HG02623 (cell line): ENCODE measurements at regions not wholly inside any gene's neighbourhood (a gene's known extent, or its start where the extent isn't known, plus 50 kb on each side); places are given as distances from the start of the nearest gene placed in this dataset.
A peak's percentile ranks its signal among the peaks of the same experiment; 100 is the strongest.
"Not testable (repeated sequence)": the region's sequence is repeated elsewhere in the genome, so short reads cannot be mapped to it uniquely, and the experiment has no call there.

ENCODE experiments used
- ATAC-seq: cut with Tn5 transposase; IDR thresholded peaks from one replicate; pipeline ENCODE4 v1.9.1; 2021; ENCODE audit warnings: moderate library complexity; ENCODE audit not compliant: unreplicated experiment

- no peak for ATAC-seq
Measured at GRCh38 chr7:153567426-153567825, 484.8 kb upstream of the DPP6 start.

GRCh38 chr7:153569520-153569919, 482.7 kb upstream of the DPP6 start:
- ATAC-seq: not testable (repeated sequence)

- ATAC-seq: no peak
Measured at GRCh38 chr7:153576096-153576495, 476.1 kb upstream of the DPP6 start.

GRCh38 chr7:153581419-153581818, 470.8 kb upstream of the DPP6 start:
- no peak for ATAC-seq

GRCh38 chr7:153584132-153584531, 468.1 kb upstream of the DPP6 start:
- no peak for ATAC-seq

GRCh38 chr7:153588586-153588985, 463.6 kb upstream of the DPP6 start:
- ATAC-seq: no peak

- no peak for ATAC-seq
Measured at GRCh38 chr7:153590136-153590535, 462.1 kb upstream of the DPP6 start.

GRCh38 chr7:153590571-153590970, 461.6 kb upstream of the DPP6 start:
- ATAC-seq: no peak

GRCh38 chr7:153607354-153607753, 444.8 kb upstream of the DPP6 start:
- no peak for ATAC-seq

GRCh38 chr7:153616711-153617325, 435.4 kb upstream of the DPP6 start:
- no peak for ATAC-seq

GRCh38 chr7:153627323-153627722, 424.9 kb upstream of the DPP6 start:
- no peak for ATAC-seq

GRCh38 chr7:153628406-153628805, 423.8 kb upstream of the DPP6 start:
- no peak for ATAC-seq

- no peak for ATAC-seq
Measured at GRCh38 chr7:153628825-153629224, 423.4 kb upstream of the DPP6 start.

- ATAC-seq: no peak
Measured at GRCh38 chr7:153638821-153639435, 413.3 kb upstream of the DPP6 start.

- peak; percentile 77 for ATAC-seq
Measured at GRCh38 chr7:153640586-153640985, 411.6 kb upstream of the DPP6 start.

GRCh38 chr7:153641199-153641598, 411.0 kb upstream of the DPP6 start:
- no peak for ATAC-seq

- no peak for ATAC-seq
Measured at GRCh38 chr7:153642989-153643388, 409.2 kb upstream of the DPP6 start.

- no peak for ATAC-seq
Measured at GRCh38 chr7:153657182-153657800, 394.9 kb upstream of the DPP6 start.

GRCh38 chr7:153675131-153675530, 377.1 kb upstream of the DPP6 start:
- ATAC-seq: no peak

- ATAC-seq: no peak
Measured at GRCh38 chr7:153682628-153683027, 369.6 kb upstream of the DPP6 start.

- no peak for ATAC-seq
Measured at GRCh38 chr7:153696242-153696641, 356.0 kb upstream of the DPP6 start.

- ATAC-seq: no peak
Measured at GRCh38 chr7:153698046-153698445, 354.2 kb upstream of the DPP6 start.

GRCh38 chr7:153701678-153702077, 350.5 kb upstream of the DPP6 start:
- ATAC-seq: no peak
